HepG2 (cell line): ENCODE measurements at regions not wholly inside any gene's neighbourhood (a gene's known extent, or its start where the extent isn't known, plus 50 kb on each side); places are given as distances from the start of the nearest gene placed in this dataset.

ENCODE experiments used
- ATAC-seq: fragments of 200-7000 bp; cut with Tn5 transposase; 3 replicates; pipeline ENCODE4 v1.9.1; 2020; ENCODE audit warnings: mild to moderate bottlenecking, moderate library complexity
- BruUV-seq: library from RNA; stranded (reverse); fragments of 400-500 nt; replicated peaks from 2 replicates; lab custom pipeline; 2021; lab: Mats Ljungman, UMichigan
- CTCF ChIA-PET: fragments of 300-600 bp; formaldehyde crosslinking; extraction: SDS; loops from one replicate; lab custom pipeline; 2021; ENCODE audit warnings: low total read pairs, inconsistent platforms, low intra/inter-chr PET ratio; lab: Yijun Ruan, JAX
- POLR2A ChIA-PET: fragments of 350-600 bp; sonication (Branson Sonifier 250); formaldehyde crosslinking; loops from one replicate; lab custom pipeline; 2020; ENCODE audit warnings: antibody characterized with exemption, inconsistent platforms; lab: Yijun Ruan, JAX
- DNase-seq: peaks from one replicate; pipeline ENCODE4 v3.0.0-alpha.2; 2015; ENCODE audit warnings: low spot score
- FAIRE-seq: peaks from 3 replicates; lab custom pipeline; 2011; peaks lifted over from hg19 to GRCh38; lab: Jason Lieb, UNC
- H2AFZ ChIP-seq: one replicate; pipeline ENCODE4 v1.6.1; 2011; ENCODE audit warnings: low read length, inconsistent platforms
- H3K27ac ChIP-seq: fragments of 300-600 bp; 3 replicates; pipeline ENCODE4 v1.8.0; 2011; ENCODE audit warnings: mixed run types, mild to moderate bottlenecking, mixed read lengths, low read length, inconsistent platforms; ENCODE audit not compliant: insufficient read depth; ENCODE audit errors: extremely low read length
- H3K27me3 ChIP-seq, 2 experiments: fragments of 200-600 bp in 1 of 2; 2 replicates in 1 of 2; 3 replicates in 1 of 2; pipeline versions ENCODE4 v1.6.0 to v1.8.0; 2011; ENCODE audit warnings: low read length in 2 of 2, mild to moderate bottlenecking in 2 of 2, moderate library complexity in 2 of 2, inconsistent platforms in 1 of 2; ENCODE audit not compliant: insufficient read depth in 2 of 2, control insufficient read depth in 1 of 2
- H3K36me3 ChIP-seq, 2 experiments: fragments of 200-600 bp in 1 of 2; replicated peaks in 1 of 2; 2 replicates in 1 of 2; 3 replicates in 1 of 2; pipeline versions ENCODE4 v1.5.1 to v1.8.0; 2011; ENCODE audit warnings: low read length in 2 of 2, inconsistent platforms in 1 of 2; ENCODE audit not compliant: insufficient read depth in 2 of 2, control insufficient read depth in 1 of 2
- H3K4me1 ChIP-seq: 2 replicates; pipeline ENCODE4 v1.5.1; 2012; ENCODE audit warnings: low read length, inconsistent platforms; ENCODE audit not compliant: insufficient read depth
- H3K4me2 ChIP-seq: 2 replicates; pipeline ENCODE4 v1.6.0; 2011; ENCODE audit warnings: low read depth, low read length, inconsistent platforms
- H3K4me3 ChIP-seq, 3 experiments: fragments of 200-600 bp in 1 of 3; sonication (generic), shearing (Covaris generic) in 1 of 3; replicated peaks in 1 of 3; 2 replicates each; pipeline ENCODE4 v1.5.1; 2011 to 2016; ENCODE audit warnings: low read length in 3 of 3, inconsistent platforms in 2 of 3, low read depth in 2 of 3, mild to moderate bottlenecking in 2 of 3, control low read depth in 1 of 3, mixed read lengths in 1 of 3; ENCODE audit not compliant: insufficient read depth in 1 of 3
- H3K79me2 ChIP-seq: one replicate; pipeline ENCODE4 v1.6.1; 2011; ENCODE audit warnings: low read length, inconsistent platforms; ENCODE audit not compliant: insufficient read depth
- H3K9ac ChIP-seq: 2 replicates; pipeline ENCODE4 v1.6.0; 2011; ENCODE audit warnings: mild to moderate bottlenecking, low read depth, low read length, inconsistent platforms; ENCODE audit not compliant: insufficient read depth
- H3K9me3 ChIP-seq: 2 replicates; pipeline ENCODE4 v1.5.1; 2012; ENCODE audit warnings: mild to moderate bottlenecking, low read length
- H4K20me1 ChIP-seq: 2 replicates; pipeline ENCODE4 v1.6.0; 2011; ENCODE audit warnings: inconsistent platforms, mild to moderate bottlenecking, low read length, moderate library complexity; ENCODE audit not compliant: insufficient read depth
- FIP1L1 ChIP-seq: fragments of 200-400 bp; formaldehyde crosslinking; IDR thresholded peaks from 2 replicates; pipeline ENCODE4 v1.6.1; 2018; ENCODE audit warnings: low read depth, mild to moderate bottlenecking, low read length, moderate library complexity, borderline replicate concordance; ENCODE audit not compliant: insufficient read depth
- KAT8 ChIP-seq: IDR thresholded peaks from 2 replicates; pipeline ENCODE4 v1.6.1; 2016; ENCODE audit warnings: missing genetic modification reagents, missing compliant biosample characterization
- MLXIP ChIP-seq: sonication (generic); formaldehyde crosslinking; IDR thresholded peaks from 2 replicates; pipeline ENCODE4 v1.9.0; 2021; ENCODE audit warnings: missing genetic modification reagents, borderline replicate concordance
- MYC ChIP-seq: sonication (generic); formaldehyde crosslinking; IDR thresholded peaks from 2 replicates; pipeline ENCODE4 v1.9.0; 2021; ENCODE audit warnings: missing genetic modification reagents, borderline replicate concordance
- NFKBIZ ChIP-seq: IDR thresholded peaks from 2 replicates; pipeline ENCODE4 v1.6.1; 2018; ENCODE audit warnings: missing genetic modification reagents, missing compliant biosample characterization
- NR0B2 ChIP-seq: sonication (generic); formaldehyde crosslinking; IDR thresholded peaks from 2 replicates; pipeline ENCODE4 v1.4.0; 2020; ENCODE audit warnings: mild to moderate bottlenecking, missing genetic modification reagents
- SMAD9 ChIP-seq: sonication (generic); formaldehyde crosslinking; IDR thresholded peaks from 2 replicates; pipeline ENCODE4 v1.5.1; 2020; ENCODE audit warnings: mild to moderate bottlenecking, missing genetic modification reagents
- SOX5 ChIP-seq: IDR thresholded peaks from 2 replicates; pipeline ENCODE4 v1.6.1; 2016; ENCODE audit warnings: borderline replicate concordance
- ZNF569 ChIP-seq: sonication (generic); formaldehyde crosslinking; IDR thresholded peaks from 2 replicates; pipeline ENCODE4 v1.5.0; 2020; ENCODE audit warnings: mild to moderate bottlenecking, missing genetic modification reagents, moderate library complexity, borderline replicate concordance
- ZNF574 ChIP-seq: sonication (generic); formaldehyde crosslinking; IDR thresholded peaks from 2 replicates; pipeline ENCODE4 v1.4.0; 2020; ENCODE audit warnings: missing genetic modification reagents
- WGBS: methylation state at CpG from one replicate; pipeline ENCODE4 v1.1.6; 2017; ENCODE audit warnings: low lambda C conversion rate; 5-methylcytosine and 5-hydroxymethylcytosine counted together
- in situ Hi-C: cut with HindIII; loops from 2 replicates; pipeline ENCODE4 v1.10.0; 2017; ENCODE audit warnings: low pct_unique_long_range_greater_than_20kb; ENCODE audit not compliant: extremely low pct_ligation_motif_present
- intact Hi-C: fragments of 100-400 bp; cut with micrococcal nuclease; formaldehyde crosslinking; loops from one replicate; pipeline ENCODE4 v1.10.0; 2022; ENCODE audit not compliant: unreplicated experiment
- TF ChIP-seq, protein P1 (sequence below): sonication (generic); formaldehyde crosslinking; IDR thresholded peaks from 2 replicates; pipeline ENCODE4 v1.5.1; 2020; ENCODE audit warnings: mild to moderate bottlenecking, missing genetic modification reagents, moderate library complexity

GRCh38 chr7:57385668-57386067 is 64.3 kb upstream of the ZNF716 start:
- peaks cover 92% of the 10 kb centered on the region for H3K9me3 ChIP-seq
- in situ Hi-C loops = no loop called here
- no peak for ATAC-seq

More at GRCh38 chr7:57385668-57386067, 64.3 kb upstream of the ZNF716 start:
- POLR2A ChIA-PET = no interaction called here
- H3K4me2 ChIP-seq = no peak overlapping the region
- no peak overlapping the region for H3K27ac ChIP-seq
- no peaks in the 10 kb centered on the region for H4K20me1 ChIP-seq
- H3K4me1 ChIP-seq = no peaks in the 10 kb centered on the region
- 39% methylated on average over 5 of the region's 5 CpGs for WGBS
- H3K36me3 ChIP-seq = no peaks in the 10 kb centered on the region
- H2AFZ ChIP-seq = no peak overlapping the region
- no peaks in the 10 kb centered on the region for H3K79me2 ChIP-seq
- FAIRE-seq = no peak
- no TSS peak for BruUV-seq
- intact Hi-C loops = no loop called here
- H3K4me3 ChIP-seq = no peak overlapping the region
- H3K9ac ChIP-seq = no peak overlapping the region
- TF ChIP-seq, protein P1, sequence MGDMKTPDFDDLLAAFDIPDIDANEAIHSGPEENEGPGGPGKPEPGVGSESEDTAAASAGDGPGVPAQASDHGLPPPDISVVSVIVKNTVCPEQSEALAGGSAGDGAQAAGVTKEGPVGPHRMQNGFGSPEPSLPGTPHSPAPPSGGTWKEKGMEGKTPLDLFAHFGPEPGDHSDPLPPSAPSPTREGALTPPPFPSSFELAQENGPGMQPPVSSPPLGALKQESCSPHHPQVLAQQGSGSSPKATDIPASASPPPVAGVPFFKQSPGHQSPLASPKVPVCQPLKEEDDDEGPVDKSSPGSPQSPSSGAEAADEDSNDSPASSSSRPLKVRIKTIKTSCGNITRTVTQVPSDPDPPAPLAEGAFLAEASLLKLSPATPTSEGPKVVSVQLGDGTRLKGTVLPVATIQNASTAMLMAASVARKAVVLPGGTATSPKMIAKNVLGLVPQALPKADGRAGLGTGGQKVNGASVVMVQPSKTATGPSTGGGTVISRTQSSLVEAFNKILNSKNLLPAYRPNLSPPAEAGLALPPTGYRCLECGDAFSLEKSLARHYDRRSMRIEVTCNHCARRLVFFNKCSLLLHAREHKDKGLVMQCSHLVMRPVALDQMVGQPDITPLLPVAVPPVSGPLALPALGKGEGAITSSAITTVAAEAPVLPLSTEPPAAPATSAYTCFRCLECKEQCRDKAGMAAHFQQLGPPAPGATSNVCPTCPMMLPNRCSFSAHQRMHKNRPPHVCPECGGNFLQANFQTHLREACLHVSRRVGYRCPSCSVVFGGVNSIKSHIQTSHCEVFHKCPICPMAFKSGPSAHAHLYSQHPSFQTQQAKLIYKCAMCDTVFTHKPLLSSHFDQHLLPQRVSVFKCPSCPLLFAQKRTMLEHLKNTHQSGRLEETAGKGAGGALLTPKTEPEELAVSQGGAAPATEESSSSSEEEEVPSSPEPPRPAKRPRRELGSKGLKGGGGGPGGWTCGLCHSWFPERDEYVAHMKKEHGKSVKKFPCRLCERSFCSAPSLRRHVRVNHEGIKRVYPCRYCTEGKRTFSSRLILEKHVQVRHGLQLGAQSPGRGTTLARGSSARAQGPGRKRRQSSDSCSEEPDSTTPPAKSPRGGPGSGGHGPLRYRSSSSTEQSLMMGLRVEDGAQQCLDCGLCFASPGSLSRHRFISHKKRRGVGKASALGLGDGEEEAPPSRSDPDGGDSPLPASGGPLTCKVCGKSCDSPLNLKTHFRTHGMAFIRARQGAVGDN (CRISPR knock-in tag) = no peak
- TF ChIP-seq MLXIP (CRISPR knock-in tag) = no peak
- TF ChIP-seq SOX5 (CRISPR knock-in tag) = no peak
- no peak for TF ChIP-seq MYC (CRISPR knock-in tag)
- no peak for TF ChIP-seq KAT8
- TF ChIP-seq NFKBIZ = no peak
- TF ChIP-seq NR0B2 (CRISPR knock-in tag) = no peak
- no peak for TF ChIP-seq SMAD9 (CRISPR knock-in tag)
- TF ChIP-seq FIP1L1 = no peak
- TF ChIP-seq ZNF569 (CRISPR knock-in tag) = no peak
- TF ChIP-seq ZNF574 = no peak
- TF ChIP-seq, all 625 proteins: peak for 0
- CTCF ChIA-PET = no interaction called here
- H3K27me3 ChIP-seq = no peaks in the 10 kb centered on the region
- DNase-seq = no peak
